HepG2 (cell line): ENCODE measurements at regions not wholly inside any gene's neighbourhood (a gene's known extent, or its start where the extent isn't known, plus 50 kb on each side); places are given as distances from the start of the nearest gene placed in this dataset.

Experiments
- CC2D1A ChIP-seq: sonication (generic); formaldehyde crosslinking; IDR thresholded peaks from 2 replicates; pipeline ENCODE4 v1.8.1; 2023; ENCODE audit warnings: mild to moderate bottlenecking, missing genetic modification reagents
- FOSL1 ChIP-seq: sonication (generic); formaldehyde crosslinking; IDR thresholded peaks from 2 replicates; pipeline ENCODE4 v1.9.0; 2021; ENCODE audit warnings: missing genetic modification reagents, borderline replicate concordance
- KIAA2018 ChIP-seq: sonication (generic); formaldehyde crosslinking; IDR thresholded peaks from 2 replicates; pipeline ENCODE4 v1.5.0; 2020; ENCODE audit warnings: mild to moderate bottlenecking, missing genetic modification reagents, borderline replicate concordance

- TF ChIP-seq KIAA2018 (CRISPR knock-in tag) (no peak), FOSL1 (CRISPR knock-in tag) (no peak), CC2D1A (CRISPR knock-in tag) (no peak)
Measured at GRCh38 chrX:99413317-99413716, 996.8 kb downstream of the PCDH19 start.
